HepG2 (cell line): ENCODE measurements at regions not wholly inside any gene's neighbourhood (a gene's known extent, or its start where the extent isn't known, plus 50 kb on each side); places are given as distances from the start of the nearest gene placed in this dataset.

ENCODE experiments used
- ATAC-seq: fragments of 200-7000 bp; cut with Tn5 transposase; 3 replicates; pipeline ENCODE4 v1.9.1; 2020; ENCODE audit warnings: mild to moderate bottlenecking, moderate library complexity
- BruUV-seq: library from RNA; stranded (reverse); fragments of 400-500 nt; replicated peaks from 2 replicates; lab custom pipeline; 2021; lab: Mats Ljungman, UMichigan
- CTCF ChIA-PET: fragments of 300-600 bp; formaldehyde crosslinking; extraction: SDS; loops from one replicate; lab custom pipeline; 2021; ENCODE audit warnings: low total read pairs, inconsistent platforms, low intra/inter-chr PET ratio; lab: Yijun Ruan, JAX
- POLR2A ChIA-PET: fragments of 350-600 bp; sonication (Branson Sonifier 250); formaldehyde crosslinking; loops from one replicate; lab custom pipeline; 2020; ENCODE audit warnings: antibody characterized with exemption, inconsistent platforms; lab: Yijun Ruan, JAX
- DNase-seq: peaks from one replicate; pipeline ENCODE4 v3.0.0-alpha.2; 2015; ENCODE audit warnings: low spot score
- FAIRE-seq: peaks from 3 replicates; lab custom pipeline; 2011; peaks lifted over from hg19 to GRCh38; lab: Jason Lieb, UNC
- H2AFZ ChIP-seq: one replicate; pipeline ENCODE4 v1.6.1; 2011; ENCODE audit warnings: low read length, inconsistent platforms
- H3K27ac ChIP-seq: fragments of 300-600 bp; 3 replicates; pipeline ENCODE4 v1.8.0; 2011; ENCODE audit warnings: mixed run types, mild to moderate bottlenecking, mixed read lengths, low read length, inconsistent platforms; ENCODE audit not compliant: insufficient read depth; ENCODE audit errors: extremely low read length
- H3K27me3 ChIP-seq, 2 experiments: fragments of 200-600 bp in 1 of 2; 2 replicates in 1 of 2; 3 replicates in 1 of 2; pipeline versions ENCODE4 v1.6.0 to v1.8.0; 2011; ENCODE audit warnings: low read length in 2 of 2, mild to moderate bottlenecking in 2 of 2, moderate library complexity in 2 of 2, inconsistent platforms in 1 of 2; ENCODE audit not compliant: insufficient read depth in 2 of 2, control insufficient read depth in 1 of 2
- H3K36me3 ChIP-seq, 2 experiments: fragments of 200-600 bp in 1 of 2; replicated peaks in 1 of 2; 2 replicates in 1 of 2; 3 replicates in 1 of 2; pipeline versions ENCODE4 v1.5.1 to v1.8.0; 2011; ENCODE audit warnings: low read length in 2 of 2, inconsistent platforms in 1 of 2; ENCODE audit not compliant: insufficient read depth in 2 of 2, control insufficient read depth in 1 of 2
- H3K4me1 ChIP-seq: 2 replicates; pipeline ENCODE4 v1.5.1; 2012; ENCODE audit warnings: low read length, inconsistent platforms; ENCODE audit not compliant: insufficient read depth
- H3K4me2 ChIP-seq: 2 replicates; pipeline ENCODE4 v1.6.0; 2011; ENCODE audit warnings: low read depth, low read length, inconsistent platforms
- H3K4me3 ChIP-seq, 3 experiments: fragments of 200-600 bp in 1 of 3; sonication (generic), shearing (Covaris generic) in 1 of 3; replicated peaks in 1 of 3; 2 replicates each; pipeline ENCODE4 v1.5.1; 2011 to 2016; ENCODE audit warnings: low read length in 3 of 3, inconsistent platforms in 2 of 3, low read depth in 2 of 3, mild to moderate bottlenecking in 2 of 3, control low read depth in 1 of 3, mixed read lengths in 1 of 3; ENCODE audit not compliant: insufficient read depth in 1 of 3
- H3K79me2 ChIP-seq: one replicate; pipeline ENCODE4 v1.6.1; 2011; ENCODE audit warnings: low read length, inconsistent platforms; ENCODE audit not compliant: insufficient read depth
- H3K9ac ChIP-seq: 2 replicates; pipeline ENCODE4 v1.6.0; 2011; ENCODE audit warnings: mild to moderate bottlenecking, low read depth, low read length, inconsistent platforms; ENCODE audit not compliant: insufficient read depth
- H3K9me3 ChIP-seq: 2 replicates; pipeline ENCODE4 v1.5.1; 2012; ENCODE audit warnings: mild to moderate bottlenecking, low read length
- H4K20me1 ChIP-seq: 2 replicates; pipeline ENCODE4 v1.6.0; 2011; ENCODE audit warnings: inconsistent platforms, mild to moderate bottlenecking, low read length, moderate library complexity; ENCODE audit not compliant: insufficient read depth
- ELF3 ChIP-seq: IDR thresholded peaks from 2 replicates; pipeline ENCODE4 v1.6.1; 2016; ENCODE audit warnings: missing genetic modification reagents, missing compliant biosample characterization
- FOSL2 ChIP-seq: sonication (generic); formaldehyde crosslinking; IDR thresholded peaks from 2 replicates; pipeline ENCODE4 v1.4.0; 2020; ENCODE audit warnings: missing genetic modification reagents
- FOXJ3 ChIP-seq: sonication (generic); formaldehyde crosslinking; IDR thresholded peaks from 2 replicates; pipeline ENCODE4 v1.4.0; 2020; ENCODE audit warnings: missing genetic modification reagents, mild to moderate bottlenecking, borderline replicate concordance
- FOXK1 ChIP-seq: sonication (generic); formaldehyde crosslinking; IDR thresholded peaks from 2 replicates; pipeline ENCODE4 v1.4.0; 2020; ENCODE audit warnings: low read depth, missing genetic modification reagents, borderline replicate concordance
- NR2C2 ChIP-seq: sonication (generic); formaldehyde crosslinking; IDR thresholded peaks from 2 replicates; pipeline ENCODE4 v1.4.0; 2020; ENCODE audit warnings: missing genetic modification reagents, mild to moderate bottlenecking, moderate library complexity, borderline replicate concordance
- SOX6 ChIP-seq, 2 experiments: fragments of 450-650 bp in 1 of 2; sonication (generic) in 1 of 2; formaldehyde crosslinking in 1 of 2; IDR thresholded peaks; 2 replicates each; pipeline versions ENCODE4 v1.4.0 to v1.6.1; 2017 to 2020; ENCODE audit warnings: antibody characterized with exemption in 1 of 2, mild to moderate bottlenecking in 1 of 2, missing genetic modification reagents in 1 of 2
- THAP11 ChIP-seq: IDR thresholded peaks from 2 replicates; pipeline ENCODE4 v1.6.1; 2016; ENCODE audit warnings: missing biosample characterization, missing genetic modification reagents
- TOE1 ChIP-seq: sonication (generic); formaldehyde crosslinking; IDR thresholded peaks from 2 replicates; pipeline ENCODE4 v1.4.0; 2020; ENCODE audit warnings: mild to moderate bottlenecking, missing genetic modification reagents
- ZNF329 ChIP-seq: sonication (generic); formaldehyde crosslinking; IDR thresholded peaks from 2 replicates; pipeline ENCODE4 v1.9.0; 2021; ENCODE audit warnings: low read depth, mild to moderate bottlenecking, missing genetic modification reagents
- ZNF614 ChIP-seq: IDR thresholded peaks from 2 replicates; pipeline ENCODE4 v1.6.1; 2018; ENCODE audit warnings: missing biosample characterization, missing genetic modification reagents, inconsistent platforms, borderline replicate concordance
- ZNF878 ChIP-seq: sonication (generic); formaldehyde crosslinking; IDR thresholded peaks from 2 replicates; pipeline ENCODE4 v1.8.1; 2023; ENCODE audit warnings: mild to moderate bottlenecking, missing genetic modification reagents, moderate library complexity
- WGBS: methylation state at CpG from one replicate; pipeline ENCODE4 v1.1.6; 2017; ENCODE audit warnings: low lambda C conversion rate; 5-methylcytosine and 5-hydroxymethylcytosine counted together
- in situ Hi-C: cut with HindIII; loops from 2 replicates; pipeline ENCODE4 v1.10.0; 2017; ENCODE audit warnings: low pct_unique_long_range_greater_than_20kb; ENCODE audit not compliant: extremely low pct_ligation_motif_present
- intact Hi-C: fragments of 100-400 bp; cut with micrococcal nuclease; formaldehyde crosslinking; loops from one replicate; pipeline ENCODE4 v1.10.0; 2022; ENCODE audit not compliant: unreplicated experiment
- TF ChIP-seq, protein P1 (sequence below), 2 experiments: fragments of 450-650 bp in 1 of 2; sonication (generic) in 1 of 2; formaldehyde crosslinking; IDR thresholded peaks; 2 replicates each; pipeline versions ENCODE4 v1.5.0 to v1.8.0; 2020 to 2022; ENCODE audit warnings: mild to moderate bottlenecking in 1 of 2, missing genetic modification reagents in 1 of 2
- TF ChIP-seq, protein P2 (sequence below): sonication (generic); formaldehyde crosslinking; IDR thresholded peaks from 2 replicates; pipeline ENCODE4 v1.5.0; 2020; ENCODE audit warnings: missing genetic modification reagents
- TF ChIP-seq, protein P3 (sequence below), 2 experiments: sonication (generic) in 1 of 2; formaldehyde crosslinking in 1 of 2; IDR thresholded peaks; 2 replicates each; pipeline versions ENCODE4 v1.4.0 to v1.6.1; 2016 to 2020; ENCODE audit warnings: borderline replicate concordance in 1 of 2, low read depth in 1 of 2, mild to moderate bottlenecking in 1 of 2, missing genetic modification reagents in 1 of 2

DNA sequence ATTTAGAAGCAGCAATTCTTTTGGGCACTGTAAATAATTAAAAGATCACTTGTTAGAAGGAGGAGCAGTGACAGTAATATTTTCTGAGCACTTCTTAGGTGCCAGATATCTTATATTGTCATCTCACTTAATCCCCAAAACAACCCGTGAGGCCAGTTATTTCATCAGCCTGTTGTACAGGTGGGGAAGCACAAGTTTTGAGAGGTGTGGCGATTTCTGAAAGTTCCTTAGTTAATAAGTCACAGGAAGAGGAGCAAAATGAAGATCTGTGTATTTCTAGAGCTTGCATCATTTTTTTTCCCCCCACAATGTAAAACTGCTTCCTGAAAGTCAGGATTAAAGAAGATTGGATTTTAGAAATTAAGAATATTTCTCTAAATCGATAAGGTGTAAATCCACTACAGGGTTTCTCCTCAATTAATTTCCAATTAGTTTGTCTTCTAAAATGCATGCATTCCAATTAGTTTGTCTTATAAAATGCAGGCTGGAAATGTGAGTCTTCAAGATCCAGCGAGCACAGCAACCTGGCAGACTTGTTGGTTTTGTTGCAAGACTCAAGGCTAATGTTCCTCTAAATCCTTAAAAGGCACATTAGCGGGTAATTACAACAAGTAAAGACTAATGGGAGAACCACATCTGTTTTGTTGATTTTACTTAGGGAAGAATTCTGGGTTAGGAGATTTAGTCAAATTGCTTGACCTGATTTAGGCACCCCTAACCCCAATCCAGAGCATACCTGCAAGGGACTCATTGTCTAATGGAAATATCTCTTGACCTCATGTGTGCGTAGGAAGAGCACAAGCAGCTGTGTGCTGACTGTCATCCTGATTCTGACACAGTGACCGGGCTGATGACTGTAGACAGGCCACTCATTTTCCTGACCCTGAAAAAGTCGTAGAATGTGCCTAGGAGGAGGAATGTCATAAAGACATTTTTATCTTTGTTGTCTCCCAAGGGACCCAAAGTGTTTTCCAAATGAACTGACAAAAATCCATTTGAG lies 272.0 kb downstream of the BAMBI start:
- DNase-seq: peak; percentile 32
- Histone ChIP-seq H3K27ac (peak overlapping the region; percentile 58), H3K4me3 (no peak overlapping the region; a peak in 1 of 6 replicates), H2AFZ (peak overlapping the region; percentile 18), H3K79me2 (no peaks in the 10 kb centered on the region), H4K20me1 (no peaks in the 10 kb centered on the region), H3K9me3 (no peaks in the 10 kb centered on the region), H3K36me3 (no peaks in the 10 kb centered on the region), H3K27me3 (no peaks in the 10 kb centered on the region), H3K9ac (peak overlapping the region; percentile 31; the same call in 1 of the 2 replicates), H3K4me2 (peak overlapping the region; percentile 26; the same call in 1 of the 2 replicates), H3K4me1 (peaks cover 38% of the 10 kb centered on the region)
- ChIA-PET POLR2A (interaction anchor here (1.1 to 2.9 kb wide), 2 partner anchors 10 to 43 kb away, joined by 3 to 24 read pairs; no protein-coding TSS in a partner anchor), CTCF (no interaction called here)
- intact Hi-C loops (loop anchor here (1.0 kb wide), 1 partner anchor 9 kb away; no protein-coding TSS in a partner anchor), in situ Hi-C loops (no loop called here)
- WGBS: 73% methylated on average over 8 of the region's 8 CpGs
- ATAC-seq: no peak
- no TSS peak for BruUV-seq
- FAIRE-seq: peak; percentile 18
- TF ChIP-seq ZNF329 (CRISPR knock-in tag) (no peak), FOSL2 (peak; percentile 62), FOXJ3 (CRISPR knock-in tag) (peak; percentile 55; the same call in 1 of the 2 replicates), TOE1 (no peak), NR2C2 (CRISPR knock-in tag) (peak; percentile 28; the same call in 1 of the 2 replicates), ZNF614 (CRISPR knock-in tag) (0 out of 2 replicates have a peak, but pooled peaks have one; percentile 59), ELF3 (CRISPR knock-in tag) (peak; percentile 69), THAP11 (CRISPR knock-in tag) (0 out of 2 replicates have a peak, but pooled peaks have one; percentile 40), FOXK1 (CRISPR knock-in tag) (peak; percentile 29; the same call in 1 of the 2 replicates), ZNF878 (CRISPR knock-in tag) (no peak), SOX6 (IDR thresholded peaks at IDR 0.05) (no peak), SOX6 (CRISPR knock-in tag; IDR thresholded peaks at IDR 0.05) (peak; percentile 86)
- TF ChIP-seq, protein P1, sequence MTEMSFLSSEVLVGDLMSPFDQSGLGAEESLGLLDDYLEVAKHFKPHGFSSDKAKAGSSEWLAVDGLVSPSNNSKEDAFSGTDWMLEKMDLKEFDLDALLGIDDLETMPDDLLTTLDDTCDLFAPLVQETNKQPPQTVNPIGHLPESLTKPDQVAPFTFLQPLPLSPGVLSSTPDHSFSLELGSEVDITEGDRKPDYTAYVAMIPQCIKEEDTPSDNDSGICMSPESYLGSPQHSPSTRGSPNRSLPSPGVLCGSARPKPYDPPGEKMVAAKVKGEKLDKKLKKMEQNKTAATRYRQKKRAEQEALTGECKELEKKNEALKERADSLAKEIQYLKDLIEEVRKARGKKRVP (CRISPR knock-in tag; IDR thresholded peaks at IDR 0.05): peak in 1 of 2 experiments; percentile 99; a peak in 2 of 4 replicates
- TF ChIP-seq, protein P2, sequence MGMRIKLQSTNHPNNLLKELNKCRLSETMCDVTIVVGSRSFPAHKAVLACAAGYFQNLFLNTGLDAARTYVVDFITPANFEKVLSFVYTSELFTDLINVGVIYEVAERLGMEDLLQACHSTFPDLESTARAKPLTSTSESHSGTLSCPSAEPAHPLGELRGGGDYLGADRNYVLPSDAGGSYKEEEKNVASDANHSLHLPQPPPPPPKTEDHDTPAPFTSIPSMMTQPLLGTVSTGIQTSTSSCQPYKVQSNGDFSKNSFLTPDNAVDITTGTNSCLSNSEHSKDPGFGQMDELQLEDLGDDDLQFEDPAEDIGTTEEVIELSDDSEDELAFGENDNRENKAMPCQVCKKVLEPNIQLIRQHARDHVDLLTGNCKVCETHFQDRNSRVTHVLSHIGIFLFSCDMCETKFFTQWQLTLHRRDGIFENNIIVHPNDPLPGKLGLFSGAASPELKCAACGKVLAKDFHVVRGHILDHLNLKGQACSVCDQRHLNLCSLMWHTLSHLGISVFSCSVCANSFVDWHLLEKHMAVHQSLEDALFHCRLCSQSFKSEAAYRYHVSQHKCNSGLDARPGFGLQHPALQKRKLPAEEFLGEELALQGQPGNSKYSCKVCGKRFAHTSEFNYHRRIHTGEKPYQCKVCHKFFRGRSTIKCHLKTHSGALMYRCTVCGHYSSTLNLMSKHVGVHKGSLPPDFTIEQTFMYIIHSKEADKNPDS: no peak
- TF ChIP-seq, protein P3, sequence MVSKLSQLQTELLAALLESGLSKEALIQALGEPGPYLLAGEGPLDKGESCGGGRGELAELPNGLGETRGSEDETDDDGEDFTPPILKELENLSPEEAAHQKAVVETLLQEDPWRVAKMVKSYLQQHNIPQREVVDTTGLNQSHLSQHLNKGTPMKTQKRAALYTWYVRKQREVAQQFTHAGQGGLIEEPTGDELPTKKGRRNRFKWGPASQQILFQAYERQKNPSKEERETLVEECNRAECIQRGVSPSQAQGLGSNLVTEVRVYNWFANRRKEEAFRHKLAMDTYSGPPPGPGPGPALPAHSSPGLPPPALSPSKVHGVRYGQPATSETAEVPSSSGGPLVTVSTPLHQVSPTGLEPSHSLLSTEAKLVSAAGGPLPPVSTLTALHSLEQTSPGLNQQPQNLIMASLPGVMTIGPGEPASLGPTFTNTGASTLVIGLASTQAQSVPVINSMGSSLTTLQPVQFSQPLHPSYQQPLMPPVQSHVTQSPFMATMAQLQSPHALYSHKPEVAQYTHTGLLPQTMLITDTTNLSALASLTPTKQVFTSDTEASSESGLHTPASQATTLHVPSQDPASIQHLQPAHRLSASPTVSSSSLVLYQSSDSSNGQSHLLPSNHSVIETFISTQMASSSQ (IDR thresholded peaks at IDR 0.05; ENCODE audit: low read depth): peak; percentile 63; the same call in 1 of the 2 replicates
- TF ChIP-seq, protein P3 (CRISPR knock-in tag; IDR thresholded peaks at IDR 0.05; ENCODE audit: borderline replicate concordance): no peak
